OCI-LY1 (cell line): ENCODE measurements at regions not wholly inside any gene's neighbourhood (a gene's known extent, or its start where the extent isn't known, plus 50 kb on each side); places are given as distances from the start of the nearest gene placed in this dataset.

ENCODE experiments used
- H2AFZ ChIP-seq: fragments of 200-600 bp; sonication (generic), shearing (Covaris generic); 2 replicates; pipeline ENCODE4 v1.6.0; 2014; ENCODE audit warnings: antibody characterized with exemption, mild to moderate bottlenecking, low read length
- H3F3A ChIP-seq: fragments of 200-600 bp; sonication (generic), shearing (Covaris generic); 2 replicates; pipeline ENCODE4 v1.6.0; 2014; ENCODE audit warnings: mild to moderate bottlenecking, antibody characterized with exemption, low read length, moderate library complexity; ENCODE audit not compliant: insufficient read depth
- H3K27ac ChIP-seq: fragments of 200-600 bp; sonication (generic); 2 replicates; pipeline ENCODE4 v1.5.1; 2014; ENCODE audit warnings: low read length, mixed run types, mild to moderate bottlenecking, low read depth; ENCODE audit not compliant: poor library complexity, severe bottlenecking
- H3K27me3 ChIP-seq: fragments of 200-600 bp; sonication (generic); 2 replicates; pipeline ENCODE4 v1.6.0; 2014; ENCODE audit warnings: antibody characterized with exemption, mild to moderate bottlenecking, low read length, moderate library complexity; ENCODE audit not compliant: insufficient read depth
- H3K36me3 ChIP-seq: fragments of 200-600 bp; sonication (generic); 2 replicates; pipeline ENCODE4 v1.6.1; 2014; ENCODE audit warnings: mild to moderate bottlenecking, antibody characterized with exemption, low read length, moderate library complexity, mixed read lengths; ENCODE audit not compliant: insufficient read depth
- H3K4me1 ChIP-seq: fragments of 200-600 bp; sonication (generic); 2 replicates; pipeline ENCODE4 v1.5.1; 2014; ENCODE audit warnings: mild to moderate bottlenecking, low read length, moderate library complexity; ENCODE audit not compliant: insufficient read depth, severe bottlenecking
- H3K4me2 ChIP-seq: fragments of 200-600 bp; sonication (generic), shearing (Covaris generic); 2 replicates; pipeline ENCODE4 v1.6.1; 2014; ENCODE audit warnings: low read length
- H3K4me3 ChIP-seq: fragments of 200-600 bp; sonication (generic); 2 replicates; pipeline ENCODE4 v1.5.1; 2014; ENCODE audit warnings: low read length, low read depth, mild to moderate bottlenecking, mixed read lengths; ENCODE audit not compliant: poor library complexity, severe bottlenecking
- H3K79me2 ChIP-seq: fragments of 200-600 bp; shearing (Covaris generic); 2 replicates; pipeline ENCODE4 v1.6.1; 2016; ENCODE audit warnings: mixed run types, low read length, mixed read lengths; ENCODE audit not compliant: insufficient read depth
- H3K9ac ChIP-seq: fragments of 200-600 bp; sonication (generic), shearing (Covaris generic); 2 replicates; pipeline ENCODE4 v1.6.1; 2014; ENCODE audit warnings: mild to moderate bottlenecking, low read length, mixed read lengths
- H3K9me2 ChIP-seq: fragments of 200-600 bp; sonication (generic), shearing (Covaris generic); 2 replicates; pipeline ENCODE4 v1.6.1; 2014; ENCODE audit warnings: low read depth, mild to moderate bottlenecking, low read length, mixed read lengths
- H3K9me3 ChIP-seq: fragments of 200-600 bp; shearing (Covaris generic); 2 replicates; pipeline ENCODE4 v1.6.1; 2014; ENCODE audit warnings: low read length, mixed read lengths
- H4K20me1 ChIP-seq: fragments of 200-600 bp; sonication (generic), shearing (Covaris generic); 2 replicates; pipeline ENCODE4 v1.6.0; 2016; ENCODE audit warnings: mild to moderate bottlenecking, low read length; ENCODE audit not compliant: insufficient read depth
- CTCF ChIP-seq: fragments of 200-600 bp; sonication (generic), shearing (Covaris generic); IDR thresholded peaks from 2 replicates; pipeline ENCODE4 v1.5.1; 2017; ENCODE audit warnings: mild to moderate bottlenecking, antibody characterized with exemption, low read length, moderate library complexity, mixed read lengths
- EZH2 ChIP-seq: fragments of 200-600 bp; sonication (generic), shearing (Covaris generic); IDR thresholded peaks from 2 replicates; pipeline ENCODE4 v1.8.0; 2017; ENCODE audit warnings: borderline replicate concordance, mixed run types, mild to moderate bottlenecking, antibody characterized with exemption, low read length, moderate library complexity, mixed read lengths

GRCh38 chr9:95757439-95757838, 118.1 kb upstream of the ERCC6L2 start:
- no peaks in the 10 kb centered on the region for H3K27me3 ChIP-seq
- H3K4me3 ChIP-seq = no peak overlapping the region
- TF ChIP-seq EZH2 = no peak
- no peak for TF ChIP-seq CTCF
- H3K79me2 ChIP-seq = no peaks in the 10 kb centered on the region
- H3K4me1 ChIP-seq = no peaks in the 10 kb centered on the region
- H3K4me2 ChIP-seq = no peak overlapping the region
- no peaks in the 10 kb centered on the region for H3K9me2 ChIP-seq
- H3K9me3 ChIP-seq = no peaks in the 10 kb centered on the region
- H3K27ac ChIP-seq = no peak overlapping the region
- H3F3A ChIP-seq = no peaks in the 10 kb centered on the region
- H2AFZ ChIP-seq = no peak overlapping the region
- no peaks in the 10 kb centered on the region for H4K20me1 ChIP-seq
- H3K9ac ChIP-seq = no peak overlapping the region
- no peaks in the 10 kb centered on the region for H3K36me3 ChIP-seq

- Histone ChIP-seq H3K4me3 (no peak overlapping the region), H2AFZ (no peak overlapping the region), H3K27ac (no peak overlapping the region), H3K4me2 (no peak overlapping the region), H3K9me2 (no peaks in the 10 kb centered on the region), H3K9ac (no peak overlapping the region), H3K79me2 (no peaks in the 10 kb centered on the region), H3K4me1 (no peaks in the 10 kb centered on the region), H3F3A (no peaks in the 10 kb centered on the region), H4K20me1 (no peaks in the 10 kb centered on the region), H3K27me3 (no peaks in the 10 kb centered on the region; the same call in 1 of the 2 replicates), H3K36me3 (no peaks in the 10 kb centered on the region), H3K9me3 (no peaks in the 10 kb centered on the region)
- TF ChIP-seq CTCF = no peak
- TF ChIP-seq EZH2 = no peak
Measured at GRCh38 chr9:95756986-95757385, 118.5 kb upstream of the ERCC6L2 start.

GRCh38 chr9:95756101-95756500, 119.4 kb upstream of the ERCC6L2 start:
- Histone ChIP-seq H3K4me3 (no peak overlapping the region), H3K27me3 (no peaks in the 10 kb centered on the region; the same call in 1 of the 2 replicates), H3K4me2 (no peak overlapping the region), H3K9me2 (no peaks in the 10 kb centered on the region), H2AFZ (no peak overlapping the region), H4K20me1 (no peaks in the 10 kb centered on the region), H3K9ac (no peak overlapping the region), H3K9me3 (no peaks in the 10 kb centered on the region), H3F3A (no peaks in the 10 kb centered on the region), H3K27ac (no peak overlapping the region), H3K36me3 (no peaks in the 10 kb centered on the region), H3K4me1 (no peaks in the 10 kb centered on the region), H3K79me2 (no peaks in the 10 kb centered on the region)
- TF ChIP-seq CTCF = no peak
- no peak for TF ChIP-seq EZH2
